Panc1 (cell line): ENCODE measurements at regions not wholly inside any gene's neighbourhood (a gene's known extent, or its start where the extent isn't known, plus 50 kb on each side); places are given as distances from the start of the nearest gene placed in this dataset.

Source experiments
- ATAC-seq: fragments of 200-7000 bp; cut with Tn5 transposase; 2 replicates; pipeline ENCODE4 v1.9.1; 2020; ENCODE audit warnings: mild to moderate bottlenecking, moderate library complexity
- BruUV-seq: library from RNA; stranded (reverse); fragments of 400-500 nt; replicated peaks from 2 replicates; lab custom pipeline; 2021; lab: Mats Ljungman, UMichigan
- CTCF ChIA-PET: fragments of 300-600 bp; sonication (Branson Sonifier 250); formaldehyde crosslinking; loops from one replicate; lab custom pipeline; 2022; ENCODE audit warnings: antibody characterized with exemption; lab: Charles Lee
- POLR2A ChIA-PET: fragments of 300-600 bp; sonication (Branson Sonifier 250); formaldehyde crosslinking; loops from one replicate; lab custom pipeline; 2022; ENCODE audit warnings: antibody characterized with exemption; lab: Charles Lee
- DNase-seq: peaks from one replicate; pipeline ENCODE4 v3.0.0-alpha.2; 2010; ENCODE audit warnings: low read depth, low spot score
- H3K27ac ChIP-seq: 2 replicates; pipeline ENCODE4 v1.5.1; 2011; ENCODE audit warnings: mild to moderate bottlenecking, low read length, inconsistent platforms
- H3K27me3 ChIP-seq: fragments of 200-500 bp; sonication (Bioruptor generic); 2 replicates; pipeline ENCODE4 v1.6.0; 2014; ENCODE audit warnings: low read length, inconsistent platforms; ENCODE audit not compliant: control insufficient read depth, insufficient read depth
- H3K36me3 ChIP-seq: fragments of 200-500 bp; sonication (Bioruptor generic); 2 replicates; pipeline ENCODE4 v1.5.1; 2014; ENCODE audit warnings: inconsistent platforms, mild to moderate bottlenecking, low read length, moderate library complexity; ENCODE audit not compliant: control insufficient read depth, insufficient read depth
- H3K4me1 ChIP-seq: 2 replicates; pipeline ENCODE4 v1.5.1; 2011; ENCODE audit warnings: inconsistent platforms, mild to moderate bottlenecking, low read length, moderate library complexity; ENCODE audit not compliant: control insufficient read depth, insufficient read depth
- H3K4me3 ChIP-seq, 2 experiments: 2 replicates each; pipeline ENCODE4 v1.5.1; 2011 to 2012; ENCODE audit warnings: low read depth in 2 of 2, low read length in 2 of 2, mild to moderate bottlenecking in 2 of 2, inconsistent platforms in 1 of 2, moderate library complexity in 1 of 2
- H3K9me3 ChIP-seq: fragments of 200-500 bp; sonication (Bioruptor generic); 2 replicates; pipeline ENCODE4 v1.5.1; 2014; ENCODE audit warnings: low read depth, mild to moderate bottlenecking, inconsistent platforms, low read length, moderate library complexity; ENCODE audit not compliant: control insufficient read depth, insufficient read depth
- POLR2AphosphoS5 ChIP-seq: IDR thresholded peaks from 2 replicates; pipeline ENCODE4 v1.6.1; 2012; ENCODE audit warnings: mild to moderate bottlenecking, low read depth, low read length, moderate library complexity
- REST ChIP-seq, 2 experiments: IDR thresholded peaks; 2 replicates each; pipeline ENCODE4 v1.6.1; 2011 to 2012; ENCODE audit warnings: low read depth in 2 of 2, control low read depth in 1 of 2, low read length in 1 of 2, mild to moderate bottlenecking in 1 of 2, moderate library complexity in 1 of 2; ENCODE audit not compliant: insufficient read depth in 1 of 2
- SIN3A ChIP-seq: IDR thresholded peaks from 2 replicates; pipeline ENCODE4 v1.6.1; 2012; ENCODE audit warnings: low read depth, mild to moderate bottlenecking, low read length, moderate library complexity, borderline replicate concordance; ENCODE audit not compliant: insufficient read depth
- TCF7L2 ChIP-seq: IDR thresholded peaks from 2 replicates; pipeline ENCODE4 v1.6.1; 2011; ENCODE audit warnings: mild to moderate bottlenecking, low read depth, low read length, inconsistent platforms
- in situ Hi-C: cut with HindIII; loops from 2 replicates; pipeline ENCODE4 v1.10.0; 2016; ENCODE audit warnings: low sequenced_read_pairs, low pct_unique_long_range_greater_than_20kb
- intact Hi-C: fragments of 100-400 bp; cut with micrococcal nuclease; formaldehyde crosslinking; loops from one replicate; pipeline ENCODE4 v1.10.0; 2022; ENCODE audit not compliant: unreplicated experiment
- TF ChIP-seq, protein P1 (sequence below): fragments of 450-650 bp; IDR thresholded peaks from 2 replicates; pipeline ENCODE4 v1.5.1; 2017; ENCODE audit warnings: mild to moderate bottlenecking

- Histone ChIP-seq H3K4me3 (no peak overlapping the region), H3K27me3 (no peaks in the 10 kb centered on the region), H3K4me1 (no peaks in the 10 kb centered on the region), H3K9me3 (no peaks in the 10 kb centered on the region), H3K27ac (no peak overlapping the region), H3K36me3 (no peaks in the 10 kb centered on the region)
- in situ Hi-C loops (no loop called here), intact Hi-C loops (no loop called here)
- BruUV-seq: no TSS peak
- ATAC-seq: no peak
- CTCF ChIA-PET: no interaction called here
- TF ChIP-seq SIN3A: no peak
- TF ChIP-seq TCF7L2: no peak
- no peak for TF ChIP-seq REST (IDR thresholded peaks at IDR 0.05; ENCODE audit: insufficient read depth in 1 of 2, low read depth in 2 of 2, low read length in 1 of 2)
- TF ChIP-seq, protein P1, sequence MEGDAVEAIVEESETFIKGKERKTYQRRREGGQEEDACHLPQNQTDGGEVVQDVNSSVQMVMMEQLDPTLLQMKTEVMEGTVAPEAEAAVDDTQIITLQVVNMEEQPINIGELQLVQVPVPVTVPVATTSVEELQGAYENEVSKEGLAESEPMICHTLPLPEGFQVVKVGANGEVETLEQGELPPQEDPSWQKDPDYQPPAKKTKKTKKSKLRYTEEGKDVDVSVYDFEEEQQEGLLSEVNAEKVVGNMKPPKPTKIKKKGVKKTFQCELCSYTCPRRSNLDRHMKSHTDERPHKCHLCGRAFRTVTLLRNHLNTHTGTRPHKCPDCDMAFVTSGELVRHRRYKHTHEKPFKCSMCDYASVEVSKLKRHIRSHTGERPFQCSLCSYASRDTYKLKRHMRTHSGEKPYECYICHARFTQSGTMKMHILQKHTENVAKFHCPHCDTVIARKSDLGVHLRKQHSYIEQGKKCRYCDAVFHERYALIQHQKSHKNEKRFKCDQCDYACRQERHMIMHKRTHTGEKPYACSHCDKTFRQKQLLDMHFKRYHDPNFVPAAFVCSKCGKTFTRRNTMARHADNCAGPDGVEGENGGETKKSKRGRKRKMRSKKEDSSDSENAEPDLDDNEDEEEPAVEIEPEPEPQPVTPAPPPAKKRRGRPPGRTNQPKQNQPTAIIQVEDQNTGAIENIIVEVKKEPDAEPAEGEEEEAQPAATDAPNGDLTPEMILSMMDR: no peak
- TF ChIP-seq POLR2AphosphoS5: no peak
- DNase-seq: no peak
- POLR2A ChIA-PET: no interaction called here
Observed at GRCh38 chr13:112142401-112142930, 75.5 kb downstream of the SOX1 start.

DNA sequence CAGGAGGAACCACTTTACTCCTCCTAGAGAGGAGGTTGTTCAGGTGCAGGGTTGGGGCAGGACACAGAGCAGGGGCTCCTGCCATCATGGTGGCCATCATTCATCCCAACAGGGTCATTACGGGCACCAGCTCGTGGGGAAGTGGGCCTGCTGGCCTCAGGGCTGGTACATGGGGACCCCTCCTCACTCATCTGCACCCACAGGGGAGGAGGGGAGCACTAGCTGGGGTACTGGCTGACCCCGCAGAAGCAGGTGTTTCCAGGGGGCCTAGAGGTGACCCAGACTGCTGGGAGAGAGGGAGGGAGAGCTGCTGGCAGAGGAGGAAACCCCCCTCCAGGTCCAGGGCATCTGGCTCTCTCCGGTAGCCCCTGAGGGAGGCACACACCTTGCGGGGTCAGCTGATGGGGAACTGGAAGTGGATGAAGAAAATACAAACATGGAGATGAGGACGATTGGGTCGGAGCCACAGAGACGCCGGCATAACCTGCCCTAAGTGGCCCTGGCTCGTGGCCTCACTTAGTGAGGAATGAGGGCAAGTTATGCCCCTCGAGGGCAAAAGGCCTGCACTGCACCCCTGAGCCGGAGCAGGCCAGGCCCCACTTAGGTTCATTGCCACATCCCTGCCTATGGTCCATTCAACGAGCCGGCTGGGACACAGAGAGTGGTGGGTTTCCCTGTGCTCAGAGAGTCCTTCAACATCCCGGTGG, 76.2 kb downstream of the SOX1 start:
- Histone ChIP-seq H3K4me1 (no peaks in the 10 kb centered on the region), H3K27me3 (no peaks in the 10 kb centered on the region), H3K4me3 (no peak overlapping the region), H3K27ac (no peak overlapping the region), H3K36me3 (no peaks in the 10 kb centered on the region), H3K9me3 (no peaks in the 10 kb centered on the region)
- ATAC-seq (no peak), DNase-seq (no peak)
- in situ Hi-C loops: no loop called here
- CTCF ChIA-PET: no interaction called here
- intact Hi-C loops: no loop called here
- TF ChIP-seq, protein P1: no peak
- POLR2A ChIA-PET: no interaction called here
- BruUV-seq: no TSS peak
